Activated CD4-positive, CD25-positive, alpha-beta regulatory T cell (primary cell): ENCODE measurements at regions not wholly inside any gene's neighbourhood (a gene's known extent, or its start where the extent isn't known, plus 50 kb on each side); places are given as distances from the start of the nearest gene placed in this dataset.
"Not testable (repeated sequence)": the region's sequence is repeated elsewhere in the genome, so short reads cannot be mapped to it uniquely, and the experiment has no call there.

Experiments
- DNase-seq, 4 experiments: peaks; one replicate each; lab custom pipeline; 2025; lab: John Stamatoyannopoulos, UW

GRCh38 chr5:57002959-57003485 lies 51.1 kb upstream of the MIER3 start:
- no peak for DNase-seq

DNA sequence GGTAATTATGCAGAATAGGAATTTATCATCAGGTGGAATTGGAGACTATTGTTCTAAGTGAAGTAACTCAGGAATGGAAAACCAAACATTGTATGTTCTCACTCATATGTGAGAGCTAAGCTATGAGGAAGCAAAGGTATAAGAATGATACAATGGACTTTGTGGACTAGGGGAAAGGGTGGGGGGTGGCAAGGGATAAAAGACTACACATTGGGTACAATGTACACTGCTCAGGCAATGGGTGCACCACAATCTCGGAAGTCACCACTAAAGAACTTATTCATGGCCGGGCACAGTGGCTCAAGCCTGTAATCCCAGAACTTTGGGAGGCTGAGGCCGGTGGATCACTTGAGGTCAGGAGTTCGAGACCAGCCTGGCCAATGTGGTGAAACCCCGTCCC lies 51.6 kb upstream of the MIER3 start:
- not testable (repeated sequence) for DNase-seq

GRCh38 chr5:57004800-57005199 lies 52.9 kb upstream of the MIER3 start:
- DNase-seq, result no peak

DNA sequence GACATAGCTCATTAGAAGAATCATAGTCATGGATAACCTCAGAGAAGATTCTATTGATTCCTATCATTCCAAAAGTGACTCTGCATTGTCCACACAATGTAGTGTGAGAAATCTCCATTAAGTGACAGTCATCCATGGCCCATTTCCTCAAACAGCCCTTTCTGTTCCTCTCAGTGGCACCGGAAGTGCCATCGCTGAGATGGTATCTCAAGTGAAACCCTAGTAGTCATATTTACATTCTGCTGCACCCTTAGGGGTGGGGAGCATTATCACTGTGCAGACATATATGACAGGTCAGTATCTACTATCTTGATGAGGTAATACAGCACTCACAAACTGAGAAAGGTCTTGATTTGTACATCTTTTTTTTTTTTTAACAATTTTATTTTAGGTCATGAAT lies 55.4 kb upstream of the MIER3 start:
- no peak for DNase-seq

DNA sequence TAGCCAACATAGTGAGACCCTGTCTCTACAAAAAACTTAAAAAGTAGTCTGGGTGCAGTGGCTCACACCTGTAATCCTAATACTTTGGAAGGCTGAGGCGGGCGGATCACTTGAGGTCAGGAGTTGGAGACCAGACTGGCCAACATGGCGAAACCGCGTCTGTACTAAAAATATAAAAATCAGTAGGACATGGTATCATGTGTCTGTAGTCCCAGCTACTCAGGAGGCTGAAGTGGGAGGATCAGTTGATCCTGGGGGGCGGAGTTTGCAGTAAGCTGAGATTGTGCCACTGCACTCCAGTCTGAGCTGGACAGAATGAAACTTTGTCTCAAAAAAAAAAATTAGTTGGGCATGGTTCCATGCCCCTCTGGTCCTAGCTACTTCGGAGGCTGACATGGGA lies 57.9 kb upstream of the MIER3 start:
- DNase-seq, result no peak

DNA sequence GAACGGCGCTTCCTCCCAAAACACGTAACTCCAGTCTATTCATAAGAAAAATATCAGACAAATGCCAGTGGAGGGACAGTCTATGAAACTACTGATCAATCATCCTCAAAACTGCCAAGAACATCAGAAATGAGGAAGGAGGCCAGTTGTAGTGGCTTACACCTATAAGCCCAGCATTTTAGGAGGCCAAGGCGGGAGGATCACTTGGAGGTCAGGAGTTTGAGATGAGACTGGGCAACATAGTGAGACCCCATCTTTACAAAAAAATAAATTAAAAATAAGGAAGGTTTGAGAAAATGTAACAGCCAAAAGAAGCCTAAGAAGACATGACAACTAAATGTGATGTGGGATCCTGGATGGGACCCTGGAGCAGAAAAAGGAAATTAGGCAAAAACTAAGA lies 58.9 kb upstream of the MIER3 start:
- no peak for DNase-seq

DNA sequence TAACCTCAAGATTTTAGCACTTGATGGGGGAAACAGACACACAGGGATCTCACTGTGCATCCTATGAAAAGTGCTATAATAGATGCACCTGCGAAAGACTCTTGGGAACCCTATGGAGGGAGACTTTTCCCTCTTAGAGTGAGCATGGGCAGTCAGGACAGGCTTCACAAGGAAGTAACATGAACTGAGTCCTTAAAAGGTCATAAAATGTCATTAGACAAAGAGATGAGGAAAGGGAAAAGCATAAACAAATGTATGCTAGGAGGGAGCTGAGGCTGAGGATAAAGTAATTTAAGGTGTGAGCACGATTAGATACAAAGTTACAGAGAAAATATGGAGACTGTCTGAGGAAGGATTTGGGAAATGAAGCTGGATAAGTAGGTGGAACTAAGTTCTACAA lies 60.6 kb upstream of the MIER3 start:
- DNase-seq, result no peak

- DNase-seq, result no peak
Observed at GRCh38 chr5:57025961-57026360, 74.0 kb upstream of the MIER3 start.

GRCh38 chr5:57028161-57028560 lies 76.2 kb upstream of the MIER3 start:
- no peak for DNase-seq

DNA sequence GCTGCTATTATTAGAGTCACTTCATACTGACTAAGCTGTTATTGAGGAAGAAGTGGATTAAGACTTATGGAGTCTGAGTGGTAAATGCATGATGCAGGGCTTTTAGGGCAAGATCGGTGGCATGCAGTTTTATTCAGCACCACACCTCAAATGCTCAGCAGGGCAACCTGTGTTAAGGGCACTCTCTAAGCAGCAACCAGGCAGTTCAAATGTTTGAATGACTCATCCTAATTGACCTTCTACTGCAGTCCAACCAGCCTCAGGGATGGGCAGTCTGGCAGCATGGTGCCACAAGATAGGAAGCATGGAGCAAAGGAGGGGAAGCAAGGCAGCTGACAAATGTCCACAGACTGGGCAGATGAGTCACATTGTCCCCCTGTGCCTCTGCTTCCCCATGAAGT lies 80.2 kb upstream of the MIER3 start:
- no peak for DNase-seq

GRCh38 chr5:57033103-57033502 lies 81.2 kb upstream of the MIER3 start:
- no peak for DNase-seq

GRCh38 chr5:57033503-57033902 lies 81.6 kb upstream of the MIER3 start:
- DNase-seq, result no peak

DNA sequence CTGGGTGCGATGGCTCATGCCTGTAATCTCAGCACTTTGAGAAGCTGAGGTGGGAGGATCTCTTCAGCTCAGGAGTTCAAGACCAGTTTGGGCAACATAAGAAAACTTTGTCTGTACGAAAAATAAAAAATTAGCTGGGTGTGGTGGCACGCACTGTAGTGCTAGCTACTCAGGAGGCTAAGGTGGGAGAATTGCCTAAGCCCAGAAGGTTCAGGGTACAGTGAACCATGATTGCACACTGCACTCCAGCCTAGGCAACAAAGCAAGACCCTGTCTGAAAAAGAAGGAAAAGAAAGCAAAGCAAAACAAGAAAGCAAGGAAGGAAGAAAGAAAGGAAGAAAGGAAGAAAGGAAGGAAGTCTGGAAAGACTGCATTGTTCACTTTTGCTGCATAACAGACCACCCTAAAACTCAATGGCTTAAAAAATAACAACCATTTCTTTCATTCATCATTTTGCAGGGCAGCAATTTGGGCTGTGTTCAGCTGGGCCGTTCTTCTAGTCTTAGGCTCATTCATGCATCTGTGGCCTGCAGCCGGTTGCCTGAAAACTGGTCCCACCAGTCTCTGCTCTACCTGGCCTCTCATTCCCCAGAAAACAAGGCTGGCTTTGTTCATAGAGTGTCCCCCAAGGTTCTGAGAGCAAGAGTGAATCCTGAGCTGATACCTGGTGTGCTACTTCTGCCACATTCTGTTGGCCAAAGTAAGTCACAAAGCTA lies 82.4 kb upstream of the MIER3 start:
- no peak for DNase-seq

- no peak for DNase-seq
Observed at GRCh38 chr5:57035955-57036354, 84.0 kb upstream of the MIER3 start.

- DNase-seq, result no peak
Observed at GRCh38 chr5:57036761-57037160, 84.8 kb upstream of the MIER3 start.

- DNase-seq, result no peak
Observed at GRCh38 chr5:57037355-57037754, 85.4 kb upstream of the MIER3 start.

DNA sequence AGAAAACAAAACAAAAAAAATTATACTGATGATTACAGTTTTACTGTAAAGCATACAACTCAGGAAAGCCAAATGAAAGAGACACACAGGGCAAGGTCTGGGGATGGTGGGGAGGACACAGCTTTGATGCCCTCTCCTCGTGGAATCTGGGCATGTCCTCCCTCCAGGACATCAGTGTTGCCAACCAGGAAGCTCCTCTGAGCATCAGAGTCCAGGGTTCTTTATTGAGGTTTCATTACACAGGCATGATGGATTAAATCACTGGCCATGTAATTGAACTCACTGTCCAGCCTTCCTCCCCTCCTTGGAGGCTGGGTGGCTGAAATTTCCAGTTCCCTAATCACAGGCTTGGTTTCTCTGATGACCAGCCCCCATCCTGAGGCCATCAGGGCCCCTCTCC lies 89.6 kb upstream of the MIER3 start:
- DNase-seq, result no peak

GRCh38 chr5:57042524-57042931 lies 90.6 kb upstream of the MIER3 start:
- DNase-seq, result no peak

- no peak for DNase-seq
Observed at GRCh38 chr5:57054135-57054534, 102.2 kb upstream of the MIER3 start.

GRCh38 chr5:57054671-57055070 lies 102.7 kb upstream of the MIER3 start:
- no peak for DNase-seq

DNA sequence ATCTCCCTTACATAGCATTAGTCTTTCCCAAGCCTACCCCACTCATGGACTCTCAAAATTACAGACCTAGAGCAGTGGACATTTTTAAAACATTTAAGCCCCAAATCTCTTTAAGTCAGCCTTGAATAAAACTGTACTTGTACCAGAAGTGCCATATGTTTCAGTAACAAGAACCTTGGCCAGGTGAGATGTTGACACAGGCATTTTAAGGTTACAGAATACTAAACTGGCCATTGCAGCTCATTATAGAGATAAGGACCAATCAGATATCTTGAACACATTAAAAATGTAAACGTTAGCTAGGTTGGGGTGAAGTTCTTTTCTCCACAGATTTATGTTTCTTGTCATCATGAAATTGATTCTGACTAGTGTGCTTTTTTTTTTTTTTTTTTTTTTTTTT lies 103.8 kb upstream of the MIER3 start:
- no peak for DNase-seq

GRCh38 chr5:57063773-57064172 lies 110.1 kb upstream of the GPBP1 start:
- no peak for DNase-seq

- no peak for DNase-seq
Observed at GRCh38 chr5:57066924-57067596, 106.8 kb upstream of the GPBP1 start.

DNA sequence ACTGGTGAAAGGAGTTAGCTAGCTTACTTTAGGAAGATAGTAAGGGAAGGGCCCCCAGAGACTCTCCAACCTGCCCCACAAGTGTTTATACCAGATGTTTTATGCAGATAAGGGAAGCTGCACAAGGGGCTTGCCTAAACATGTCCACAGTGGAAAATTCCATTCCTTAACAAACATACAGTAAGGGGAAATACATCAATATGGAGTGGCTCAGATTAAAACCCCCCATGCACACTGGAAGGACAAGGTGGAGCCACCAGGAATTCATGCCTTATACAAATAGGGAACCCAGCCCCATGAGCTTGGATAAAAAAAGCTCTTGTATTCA lies 106.3 kb upstream of the GPBP1 start:
- no peak for DNase-seq
